C4-2B (cell line): ENCODE measurements at regions not wholly inside any gene's neighbourhood (a gene's known extent, or its start where the extent isn't known, plus 50 kb on each side); places are given as distances from the start of the nearest gene placed in this dataset.

ENCODE experiments used
- ZFX ChIP-seq: fragments of 450-650 bp; IDR thresholded peaks from 2 replicates; pipeline ENCODE4 v1.6.1; 2017
- TF ChIP-seq, protein P1 (sequence below): fragments of 450-650 bp; conservative IDR thresholded peaks from 2 replicates; pipeline ENCODE4 v1.5.1; 2017; ENCODE audit warnings: mild to moderate bottlenecking

DNA sequence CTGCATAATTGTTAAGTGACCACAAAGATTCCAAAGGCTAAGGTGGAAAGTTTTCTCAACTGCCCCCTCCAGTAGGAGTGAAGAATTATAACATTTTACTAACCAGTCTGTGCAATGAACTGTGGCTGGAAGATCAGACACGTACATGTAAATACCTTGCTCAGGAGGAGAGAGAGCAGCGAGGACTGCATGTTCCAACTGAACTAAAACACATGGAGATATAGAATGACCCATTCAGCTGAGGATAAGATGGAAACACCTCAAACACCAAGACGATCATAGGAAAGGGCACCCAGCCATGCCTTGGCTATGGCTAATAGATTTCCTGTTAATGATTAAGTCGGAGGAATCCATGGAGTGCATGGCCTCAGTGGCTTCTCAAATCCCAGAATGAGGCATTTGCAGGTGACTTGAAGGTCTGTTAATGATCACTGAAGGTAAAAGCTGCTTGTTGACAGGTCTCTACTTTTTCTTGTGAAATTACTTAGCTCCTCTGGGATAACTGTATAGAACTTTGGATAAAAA is 875.6 kb downstream of the TFAP2A start:
- TF ChIP-seq, protein P1, sequence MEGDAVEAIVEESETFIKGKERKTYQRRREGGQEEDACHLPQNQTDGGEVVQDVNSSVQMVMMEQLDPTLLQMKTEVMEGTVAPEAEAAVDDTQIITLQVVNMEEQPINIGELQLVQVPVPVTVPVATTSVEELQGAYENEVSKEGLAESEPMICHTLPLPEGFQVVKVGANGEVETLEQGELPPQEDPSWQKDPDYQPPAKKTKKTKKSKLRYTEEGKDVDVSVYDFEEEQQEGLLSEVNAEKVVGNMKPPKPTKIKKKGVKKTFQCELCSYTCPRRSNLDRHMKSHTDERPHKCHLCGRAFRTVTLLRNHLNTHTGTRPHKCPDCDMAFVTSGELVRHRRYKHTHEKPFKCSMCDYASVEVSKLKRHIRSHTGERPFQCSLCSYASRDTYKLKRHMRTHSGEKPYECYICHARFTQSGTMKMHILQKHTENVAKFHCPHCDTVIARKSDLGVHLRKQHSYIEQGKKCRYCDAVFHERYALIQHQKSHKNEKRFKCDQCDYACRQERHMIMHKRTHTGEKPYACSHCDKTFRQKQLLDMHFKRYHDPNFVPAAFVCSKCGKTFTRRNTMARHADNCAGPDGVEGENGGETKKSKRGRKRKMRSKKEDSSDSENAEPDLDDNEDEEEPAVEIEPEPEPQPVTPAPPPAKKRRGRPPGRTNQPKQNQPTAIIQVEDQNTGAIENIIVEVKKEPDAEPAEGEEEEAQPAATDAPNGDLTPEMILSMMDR, result no peak
- TF ChIP-seq ZFX, result no peak
